B cell (primary cell): ENCODE measurements at regions not wholly inside any gene's neighbourhood (a gene's known extent, or its start where the extent isn't known, plus 50 kb on each side); places are given as distances from the start of the nearest gene placed in this dataset.

Experiments used
- EZH2 ChIP-seq: IDR thresholded peaks from 2 replicates; pipeline ENCODE4 v1.6.1; 2012; ENCODE audit warnings: borderline replicate concordance, low read depth, mild to moderate bottlenecking, moderate library complexity, low read length; ENCODE audit not compliant: insufficient read depth, poor library complexity, severe bottlenecking
- TF ChIP-seq, protein P1 (sequence below): fragments of 200-600 bp; IDR thresholded peaks from one replicate; pipeline ENCODE4 v1.8.0; 2022; ENCODE audit warnings: antibody characterized with exemption, mild to moderate bottlenecking

DNA sequence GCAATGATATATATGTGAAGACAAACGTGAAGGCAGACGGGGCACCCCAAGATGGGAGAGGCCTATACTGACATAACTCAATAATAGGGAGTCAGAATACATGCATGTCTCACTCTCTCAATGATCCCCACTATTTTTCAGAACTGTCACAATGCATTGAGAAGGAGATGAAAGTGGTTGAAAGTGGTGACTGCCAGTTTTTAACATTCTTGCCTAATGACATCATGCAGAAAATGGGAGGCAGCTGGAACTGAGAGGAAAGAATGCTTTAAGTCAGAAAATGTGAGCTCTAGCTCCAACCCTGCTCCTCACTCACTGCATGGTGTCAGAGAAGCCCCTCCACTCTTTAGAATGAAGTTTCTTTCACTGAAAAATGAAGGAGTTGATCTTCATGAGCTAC, 55.3 kb upstream of the P2RY1 start:
- TF ChIP-seq, protein P1, sequence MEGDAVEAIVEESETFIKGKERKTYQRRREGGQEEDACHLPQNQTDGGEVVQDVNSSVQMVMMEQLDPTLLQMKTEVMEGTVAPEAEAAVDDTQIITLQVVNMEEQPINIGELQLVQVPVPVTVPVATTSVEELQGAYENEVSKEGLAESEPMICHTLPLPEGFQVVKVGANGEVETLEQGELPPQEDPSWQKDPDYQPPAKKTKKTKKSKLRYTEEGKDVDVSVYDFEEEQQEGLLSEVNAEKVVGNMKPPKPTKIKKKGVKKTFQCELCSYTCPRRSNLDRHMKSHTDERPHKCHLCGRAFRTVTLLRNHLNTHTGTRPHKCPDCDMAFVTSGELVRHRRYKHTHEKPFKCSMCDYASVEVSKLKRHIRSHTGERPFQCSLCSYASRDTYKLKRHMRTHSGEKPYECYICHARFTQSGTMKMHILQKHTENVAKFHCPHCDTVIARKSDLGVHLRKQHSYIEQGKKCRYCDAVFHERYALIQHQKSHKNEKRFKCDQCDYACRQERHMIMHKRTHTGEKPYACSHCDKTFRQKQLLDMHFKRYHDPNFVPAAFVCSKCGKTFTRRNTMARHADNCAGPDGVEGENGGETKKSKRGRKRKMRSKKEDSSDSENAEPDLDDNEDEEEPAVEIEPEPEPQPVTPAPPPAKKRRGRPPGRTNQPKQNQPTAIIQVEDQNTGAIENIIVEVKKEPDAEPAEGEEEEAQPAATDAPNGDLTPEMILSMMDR: no peak
- no peak for TF ChIP-seq EZH2
